GM12878 (cell line): ENCODE measurements at regions not wholly inside any gene's neighbourhood (a gene's known extent, or its start where the extent isn't known, plus 50 kb on each side); places are given as distances from the start of the nearest gene placed in this dataset.

Source experiments
- BCLAF1 ChIP-seq: fragments of 450-650 bp; IDR thresholded peaks from 2 replicates; pipeline ENCODE4 v1.6.1; 2017; ENCODE audit warnings: antibody characterized with exemption, mild to moderate bottlenecking, moderate library complexity
- BHLHE40 ChIP-seq, 2 experiments: fragments of 450-650 bp in 1 of 2; IDR thresholded peaks; 2 replicates each; pipeline ENCODE4 v1.6.1; 2011 to 2017; ENCODE audit warnings: low read depth in 2 of 2, borderline replicate concordance in 1 of 2, improper control_type of control experiment in 1 of 2, low read length in 1 of 2, mild to moderate bottlenecking in 1 of 2
- E2F4 ChIP-seq: IDR thresholded peaks from 2 replicates; pipeline ENCODE4 v1.6.1; 2012; ENCODE audit warnings: low read depth, low read length, improper control_type of control experiment
- ELK1 ChIP-seq: IDR thresholded peaks from 2 replicates; pipeline ENCODE4 v1.6.1; 2012; ENCODE audit warnings: low read depth, low read length, improper control_type of control experiment
- ETV6 ChIP-seq, 2 experiments: fragments of 450-650 bp in 1 of 2; IDR thresholded peaks in 1 of 2; conservative IDR thresholded peaks in 1 of 2; 2 replicates each; pipeline ENCODE4 v1.6.1; 2014; ENCODE audit warnings: antibody characterized with exemption in 1 of 2, borderline replicate concordance in 1 of 2, low read depth in 1 of 2, mild to moderate bottlenecking in 1 of 2, moderate library complexity in 1 of 2
- JUNB ChIP-seq: IDR thresholded peaks from 2 replicates; pipeline ENCODE4 v1.6.1; 2016; ENCODE audit warnings: antibody characterized with exemption, mild to moderate bottlenecking
- KLF5 ChIP-seq: fragments of 450-650 bp; IDR thresholded peaks from 2 replicates; pipeline ENCODE4 v1.6.1; 2014; ENCODE audit warnings: mild to moderate bottlenecking; ENCODE audit not compliant: partially characterized antibody
- MLLT1 ChIP-seq: fragments of 450-650 bp; IDR thresholded peaks from 2 replicates; pipeline ENCODE4 v1.6.1; 2016; ENCODE audit warnings: mild to moderate bottlenecking
- PKNOX1 ChIP-seq: fragments of 450-650 bp; IDR thresholded peaks from 2 replicates; pipeline ENCODE4 v1.6.1; 2016; ENCODE audit warnings: mild to moderate bottlenecking
- POU2F2 ChIP-seq: IDR thresholded peaks from 3 replicates; pipeline ENCODE4 v1.6.1; 2011; ENCODE audit warnings: low read depth, mild to moderate bottlenecking, low read length, borderline replicate concordance
- RB1 ChIP-seq: fragments of 450-650 bp; formaldehyde crosslinking; IDR thresholded peaks from 2 replicates; pipeline ENCODE4 v1.6.1; 2017; ENCODE audit warnings: mild to moderate bottlenecking, borderline replicate concordance
- RELA ChIP-seq: fragments of 450-650 bp; IDR thresholded peaks from 2 replicates; pipeline ENCODE4 v1.8.0; 2014; ENCODE audit warnings: borderline replicate concordance; ENCODE audit not compliant: partially characterized antibody
- SIX5 ChIP-seq: IDR thresholded peaks from 2 replicates; pipeline ENCODE4 v1.6.1; 2011; ENCODE audit warnings: mild to moderate bottlenecking, low read depth, low read length, moderate library complexity; ENCODE audit not compliant: severe bottlenecking
- STAT3 ChIP-seq: IDR thresholded peaks from 2 replicates; pipeline ENCODE4 v1.6.1; 2011; ENCODE audit warnings: low read depth, low read length, improper control_type of control experiment
- TCF7 ChIP-seq: IDR thresholded peaks from 2 replicates; pipeline ENCODE4 v1.6.1; 2014; ENCODE audit warnings: antibody characterized with exemption, borderline replicate concordance
- USF1 ChIP-seq: IDR thresholded peaks from 2 replicates; pipeline ENCODE4 v1.6.1; 2011; ENCODE audit warnings: borderline replicate concordance, low read depth, mild to moderate bottlenecking, moderate library complexity, mixed read lengths, low read length; ENCODE audit not compliant: insufficient read depth; ENCODE audit errors: extremely low read length
- USF2 ChIP-seq: IDR thresholded peaks from 2 replicates; pipeline ENCODE4 v1.6.1; 2011; ENCODE audit warnings: low read depth, low read length, improper control_type of control experiment, borderline replicate concordance
- ZNF217 ChIP-seq: fragments of 450-650 bp; IDR thresholded peaks from 2 replicates; pipeline ENCODE4 v1.6.1; 2017; ENCODE audit warnings: antibody characterized with exemption, mild to moderate bottlenecking
- ZSCAN29 ChIP-seq: fragments of 450-650 bp; IDR thresholded peaks from 2 replicates; pipeline ENCODE4 v1.6.1; 2017; ENCODE audit warnings: mild to moderate bottlenecking, moderate library complexity

GRCh38 chr2:38185012-38185491 is 109.1 kb upstream of the CYP1B1 start (continued):
- TF ChIP-seq BCLAF1 (no peak), ETV6 (conservative IDR thresholded peaks at IDR 0.05 in 1 of 2, IDR thresholded peaks at IDR 0.05 in 1 of 2; ENCODE audit: borderline replicate concordance in 1 of 2, low read depth in 1 of 2) (peak in 1 of 2 experiments; percentile 51; a peak in 1 of 4 replicates), ZSCAN29 (no peak), USF1 (no peak), RB1 (no peak), SIX5 (no peak), BHLHE40 (IDR thresholded peaks at IDR 0.05; ENCODE audit: borderline replicate concordance in 1 of 2, low read depth in 2 of 2, low read length in 1 of 2) (peak; percentile 54 to 75), ZNF217 (peak; percentile 85), JUNB (no peak), ELK1 (no peak), POU2F2 (peak; percentile 90), PKNOX1 (no peak), STAT3 (no peak), KLF5 (no peak), RELA (peak; percentile 28), TCF7 (no peak), MLLT1 (peak; percentile 88), E2F4 (no peak), USF2 (no peak)
